HepG2 (cell line): ENCODE measurements at regions not wholly inside any gene's neighbourhood (a gene's known extent, or its start where the extent isn't known, plus 50 kb on each side); places are given as distances from the start of the nearest gene placed in this dataset.

ENCODE experiments used
- CBFB ChIP-seq: sonication (generic); formaldehyde crosslinking; IDR thresholded peaks from 2 replicates; pipeline ENCODE4 v1.4.0; 2020; ENCODE audit warnings: missing genetic modification reagents
- CTCF ChIP-seq: sonication (generic); formaldehyde crosslinking; IDR thresholded peaks from 2 replicates; pipeline ENCODE4 v1.5.0; 2020; ENCODE audit warnings: mild to moderate bottlenecking, missing genetic modification reagents, moderate library complexity
- JUN ChIP-seq: sonication (generic); formaldehyde crosslinking; IDR thresholded peaks from 2 replicates; pipeline ENCODE4 v1.4.0; 2020; ENCODE audit warnings: mild to moderate bottlenecking, missing genetic modification reagents
- KDM1A ChIP-seq: IDR thresholded peaks from 2 replicates; pipeline ENCODE4 v1.6.1; 2016; ENCODE audit warnings: missing compliant biosample characterization
- SMAD3 ChIP-seq: sonication (generic); formaldehyde crosslinking; IDR thresholded peaks from 2 replicates; pipeline ENCODE4 v1.4.0; 2020; ENCODE audit warnings: missing genetic modification reagents
- SOX6 ChIP-seq, 2 experiments: fragments of 450-650 bp in 1 of 2; sonication (generic) in 1 of 2; formaldehyde crosslinking in 1 of 2; IDR thresholded peaks; 2 replicates each; pipeline versions ENCODE4 v1.4.0 to v1.6.1; 2017 to 2020; ENCODE audit warnings: antibody characterized with exemption in 1 of 2, mild to moderate bottlenecking in 1 of 2, missing genetic modification reagents in 1 of 2
- TP53 ChIP-seq: sonication (generic); formaldehyde crosslinking; conservative IDR thresholded peaks from 2 replicates; pipeline ENCODE4 v1.4.0; 2020; ENCODE audit warnings: missing genetic modification reagents

- TF ChIP-seq SMAD3 (CRISPR knock-in tag) (no peak), SOX6 (IDR thresholded peaks at IDR 0.05) (no peak), SOX6 (CRISPR knock-in tag; IDR thresholded peaks at IDR 0.05) (no peak), KDM1A (CRISPR knock-in tag) (no peak), TP53 (CRISPR knock-in tag) (no peak), CTCF (no peak), CBFB (CRISPR knock-in tag) (no peak), JUN (CRISPR knock-in tag) (no peak)
Observed at GRCh38 chr2:211205836-211206235, 649.4 kb downstream of the CPS1 start.
